ENCODE measurements at regions not wholly inside any gene's neighbourhood (a gene's known extent, or its start where the extent isn't known, plus 50 kb on each side); places are given as distances from the start of the nearest gene placed in this dataset.
A peak's percentile ranks its signal among the peaks of the same experiment; 100 is the strongest.

GRCh38 chr16:65227150-65227835 is 105.4 kb upstream of the CDH11 start (continued):
- TF ChIP-seq AR (CRISPR knock-in tag; IDR thresholded peaks at IDR 0.05), result peak; percentile 30; the same call in 1 of the 2 replicates
- TF ChIP-seq ZMAT4 (CRISPR knock-in tag; IDR thresholded peaks at IDR 0.05), result peak; percentile 50
- TF ChIP-seq TEAD1 (CRISPR knock-in tag; IDR thresholded peaks at IDR 0.05), result peak; percentile 40; the same call in 1 of the 2 replicates
- 0 out of 2 replicates have a peak, but pooled peaks have one; percentile 38 for TF ChIP-seq ETV6 (CRISPR knock-in tag; IDR thresholded peaks at IDR 0.05)
- TF ChIP-seq NFATC4 (CRISPR knock-in tag; IDR thresholded peaks at IDR 0.05), result 0 out of 2 replicates have a peak, but pooled peaks have one; percentile 9
- TF ChIP-seq PRRX2 (CRISPR knock-in tag; IDR thresholded peaks at IDR 0.05), result peak; percentile 71
- TF ChIP-seq EMX1 (CRISPR knock-in tag; IDR thresholded peaks at IDR 0.05), result 0 out of 2 replicates have a peak, but pooled peaks have one; percentile 62
- TF ChIP-seq ZNF121 (CRISPR knock-in tag; IDR thresholded peaks at IDR 0.05), result no peak
- TF ChIP-seq ZBTB43 (CRISPR knock-in tag; IDR thresholded peaks at IDR 0.05), result no peak

- POLR2A ChIA-PET, result interaction anchor here (0.6 to 1.6 kb wide), 2 partner anchors 104 to 353 kb away, joined by 3 read pairs; partner anchors contain the start of gene CDH11
- H3K9me3 Mint-ChIP-seq, result no peaks in the 10 kb centered on the region
- TF ChIP-seq ZNF671 (CRISPR knock-in tag; IDR thresholded peaks at IDR 0.05) (peak; percentile 81), PRRX2 (CRISPR knock-in tag; IDR thresholded peaks at IDR 0.05) (peak; percentile 80; the same call in 1 of the 2 replicates), ZNF219 (CRISPR knock-in tag; IDR thresholded peaks at IDR 0.05; ENCODE audit: borderline replicate concordance) (no peak), ZNF263 (CRISPR knock-in tag; IDR thresholded peaks at IDR 0.05; ENCODE audit: low read depth) (no peak), NFATC4 (CRISPR knock-in tag; IDR thresholded peaks at IDR 0.05) (peak; percentile 77), ZMAT4 (CRISPR knock-in tag; IDR thresholded peaks at IDR 0.05) (peak; percentile 93), ZNF425 (CRISPR knock-in tag; conservative IDR thresholded peaks at IDR 0.05) (peak; percentile 84), ELF4 (CRISPR knock-in tag; IDR thresholded peaks at IDR 0.05; ENCODE audit: low read depth) (no peak), ERG (CRISPR knock-in tag; IDR thresholded peaks at IDR 0.05) (peak; percentile 67; the same call in 1 of the 2 replicates), SP1 (CRISPR knock-in tag; conservative IDR thresholded peaks at IDR 0.05) (0 out of 2 replicates have a peak, but pooled peaks have one; percentile 31), ZNF532 (CRISPR knock-in tag; IDR thresholded peaks at IDR 0.05; ENCODE audit: borderline replicate concordance) (0 out of 2 replicates have a peak, but pooled peaks have one; percentile 54), ETV6 (CRISPR knock-in tag; IDR thresholded peaks at IDR 0.05) (peak; percentile 40; the same call in 1 of the 2 replicates), AR (CRISPR knock-in tag; IDR thresholded peaks at IDR 0.05) (0 out of 2 replicates have a peak, but pooled peaks have one; percentile 34), EMX1 (CRISPR knock-in tag; IDR thresholded peaks at IDR 0.05) (peak; percentile 87; the same call in 1 of the 2 replicates)
These were observed 104.2 kb upstream of the CDH11 start for GRCh38 chr16:65226077-65226476.

More at GRCh38 chr16:65226077-65226476, 104.2 kb upstream of the CDH11 start:
- Mint-ChIP-seq H3K4me3 (no peak overlapping the region), H3K27me3 (ENCODE audit: low read depth) (peaks cover 28% of the 10 kb centered on the region), H3K36me3 (peaks cover 40% of the 10 kb centered on the region), H3K4me1 (peaks cover 68% of the 10 kb centered on the region), H3K27ac (peak overlapping the region; percentile 34)
- CTCF ChIA-PET, result interaction anchor here (0.9 kb wide), 1 partner anchor 59 kb away, joined by 3 read pairs; no protein-coding TSS in a partner anchor
- DNase-seq (ENCODE audit: low spot score), result no peak
- ATAC-seq, result peak; percentile 9

Data from WTC11 (cell line).